GM12878 (cell line): ENCODE measurements at regions not wholly inside any gene's neighbourhood (a gene's known extent, or its start where the extent isn't known, plus 50 kb on each side); places are given as distances from the start of the nearest gene placed in this dataset.
"Not testable (repeated sequence)": the region's sequence is repeated elsewhere in the genome, so short reads cannot be mapped to it uniquely, and the experiment has no call there.

ENCODE experiments used
- ATAC-seq: fragments of 200-7000 bp; cut with Tn5 transposase; 3 replicates; pipeline ENCODE4 v1.9.1; 2020; ENCODE audit warnings: mild to moderate bottlenecking, moderate library complexity
- BruUV-seq: library from RNA; stranded (reverse); fragments of 400-500 nt; replicated peaks from 2 replicates; lab custom pipeline; 2021; lab: Mats Ljungman, UMichigan
- CTCF ChIA-PET: fragments of 300-600 bp; sonication (Branson Sonifier 250); formaldehyde crosslinking; extraction: SDS; loops from one replicate; lab custom pipeline; 2021; ENCODE audit warnings: inconsistent platforms; lab: Yijun Ruan, JAX
- POLR2A ChIA-PET: fragments of 350-600 bp; formaldehyde crosslinking; extraction: SDS; loops from one replicate; lab custom pipeline; 2021; ENCODE audit warnings: inconsistent platforms; lab: Charles Lee
- RAD21 ChIA-PET: fragments of 300-600 bp; sonication (Branson Sonifier 250); formaldehyde crosslinking; loops from one replicate; lab custom pipeline; 2023; ENCODE audit warnings: antibody characterized with exemption; ENCODE audit not compliant: unreplicated experiment; lab: Charles Lee
- SMC1A ChIA-PET: fragments of 300-600 bp; sonication (Branson Sonifier 250); formaldehyde crosslinking; loops from one replicate; lab custom pipeline; 2023; ENCODE audit not compliant: unreplicated experiment, uncharacterized antibody; lab: Charles Lee
- DNase-seq: peaks from one replicate; pipeline ENCODE4 v3.0.0-alpha.2; 2011; ENCODE audit warnings: low read depth, low spot score
- FAIRE-seq: peaks from 3 replicates; lab custom pipeline; 2011; peaks lifted over from hg19 to GRCh38; lab: Jason Lieb, UNC
- H2AFZ ChIP-seq: 2 replicates; pipeline ENCODE4 v1.6.0; 2011; ENCODE audit warnings: low read depth, low read length, control low read depth; ENCODE audit not compliant: control insufficient read depth
- H3K27ac ChIP-seq: 2 replicates; pipeline ENCODE4 v1.5.1; 2011; ENCODE audit warnings: control low read depth; ENCODE audit not compliant: control insufficient read depth, insufficient read depth
- H3K27me3 ChIP-seq, 2 experiments: replicated peaks in 1 of 2; 2 replicates each; pipeline versions ENCODE4 v1.6.0 to v1.6.1; 2011; ENCODE audit warnings: low read length in 1 of 2; ENCODE audit not compliant: control insufficient read depth in 2 of 2, insufficient read depth in 2 of 2
- H3K36me3 ChIP-seq, 2 experiments: 2 replicates each; pipeline ENCODE4 v1.5.1; 2011; ENCODE audit warnings: low read length in 1 of 2; ENCODE audit not compliant: control insufficient read depth in 2 of 2, insufficient read depth in 2 of 2
- H3K4me1 ChIP-seq: 2 replicates; pipeline ENCODE4 v1.6.1; 2011; ENCODE audit warnings: mild to moderate bottlenecking, low read length, moderate library complexity, mixed read lengths; ENCODE audit not compliant: control insufficient read depth, insufficient read depth
- H3K4me2 ChIP-seq: 2 replicates; pipeline ENCODE4 v1.6.0; 2011; ENCODE audit warnings: control low read depth; ENCODE audit not compliant: control insufficient read depth, insufficient read depth
- H3K4me3 ChIP-seq: fragments of 200-600 bp; sonication (generic); 2 replicates; pipeline ENCODE4 v1.5.1; 2016
- H3K79me2 ChIP-seq: 2 replicates; pipeline ENCODE4 v1.6.0; 2011; ENCODE audit warnings: low read length; ENCODE audit not compliant: control insufficient read depth, insufficient read depth
- H3K9ac ChIP-seq: 2 replicates; pipeline ENCODE4 v1.8.0; 2011; ENCODE audit warnings: low read length, control low read depth, mixed read lengths; ENCODE audit not compliant: control insufficient read depth, insufficient read depth
- H3K9me3 ChIP-seq: replicated peaks from 3 replicates; pipeline ENCODE4 v1.5.1; 2011; ENCODE audit warnings: mild to moderate bottlenecking, low read length; ENCODE audit not compliant: control insufficient read depth, insufficient read depth
- H4K20me1 ChIP-seq: 2 replicates; pipeline ENCODE4 v1.6.0; 2011; ENCODE audit not compliant: control insufficient read depth, insufficient read depth
- CBX5 ChIP-seq: sonication (generic); IDR thresholded peaks from 2 replicates; pipeline ENCODE4 v1.6.1; 2016; ENCODE audit warnings: low read depth, moderate library complexity, mild to moderate bottlenecking, inconsistent platforms
- HSF1 ChIP-seq: fragments of 150-350 bp; IDR thresholded peaks from 2 replicates; pipeline ENCODE4 v1.6.1; 2014; ENCODE audit warnings: mild to moderate bottlenecking, low read depth, low read length
- JUND ChIP-seq: IDR thresholded peaks from 2 replicates; pipeline ENCODE4 v1.6.1; 2012; ENCODE audit warnings: low read depth, mild to moderate bottlenecking, low read length, improper control_type of control experiment, moderate library complexity
- REST ChIP-seq: IDR thresholded peaks from 2 replicates; pipeline ENCODE4 v1.6.1; 2012; ENCODE audit warnings: mild to moderate bottlenecking, low read depth, low read length
- STAT3 ChIP-seq: IDR thresholded peaks from 2 replicates; pipeline ENCODE4 v1.6.1; 2011; ENCODE audit warnings: low read depth, low read length, improper control_type of control experiment
- WGBS: methylation state at CpG from one replicate; pipeline ENCODE4 v1.1.6; 2016; ENCODE audit warnings: low lambda C conversion rate; ENCODE audit not compliant: insufficient replicate concordance, insufficient coverage; ENCODE audit errors: missing lambda C conversion rate; 5-methylcytosine and 5-hydroxymethylcytosine counted together
- in situ Hi-C: fragments of 300-500 bp; cut with MboI; formaldehyde crosslinking; loops from 9 replicates; pipeline ENCODE4 v1.14.3; 2018; ENCODE audit warnings: mixed read lengths
- intact Hi-C: fragments of 100-400 bp; cut with micrococcal nuclease; formaldehyde crosslinking; loops from one replicate; pipeline ENCODE4 v1.14.2; 2022; ENCODE audit not compliant: unreplicated experiment

GRCh38 chr3:181936774-181937173, 225.0 kb downstream of the SOX2 start:
- ATAC-seq: no peak
- in situ Hi-C loops (no loop called here), intact Hi-C loops (loop anchor here (10.0 kb wide), 1 partner anchor 232 kb away; no protein-coding TSS in a partner anchor)
- H3K4me2 ChIP-seq: no peak overlapping the region
- H2AFZ ChIP-seq: no peak overlapping the region
- no peak for FAIRE-seq
- no TSS peak for BruUV-seq
- no peaks in the 10 kb centered on the region for H4K20me1 ChIP-seq
- no peaks in the 10 kb centered on the region for H3K36me3 ChIP-seq
- no peaks in the 10 kb centered on the region for H3K9me3 ChIP-seq
- ChIA-PET CTCF (no interaction called here), POLR2A (no interaction called here), RAD21 (interaction anchor here (0.6 kb wide), 1 partner anchor 20 kb away, joined by 3 read pairs; no protein-coding TSS in a partner anchor), SMC1A (no interaction called here)
- peaks cover 25% of the 10 kb centered on the region for H3K4me1 ChIP-seq
- H3K4me3 ChIP-seq: no peak overlapping the region
- H3K9ac ChIP-seq: no peak overlapping the region
- no peak for DNase-seq
- TF ChIP-seq STAT3 (no peak), HSF1 (no peak), REST (no peak), CBX5 (no peak), JUND (no peak)
- no peaks in the 10 kb centered on the region for H3K79me2 ChIP-seq
- 79% methylated on average over 6 of the region's 6 CpGs for WGBS
- H3K27me3 ChIP-seq: no peaks in the 10 kb centered on the region
- H3K27ac ChIP-seq: no peak overlapping the region

- ATAC-seq, H3K27ac ChIP-seq, H3K79me2 ChIP-seq, CTCF ChIA-PET, BruUV-seq, H3K9ac ChIP-seq, DNase-seq, H4K20me1 ChIP-seq, H3K4me2 ChIP-seq, in situ Hi-C loops, H3K9me3 ChIP-seq, FAIRE-seq, H3K36me3 ChIP-seq, H2AFZ ChIP-seq, POLR2A ChIA-PET, RAD21 ChIA-PET, SMC1A ChIA-PET, H3K4me3 ChIP-seq, H3K27me3 ChIP-seq: not testable (repeated sequence)
- intact Hi-C loops: loop anchor here (10.0 kb wide), 1 partner anchor 234 kb away; no protein-coding TSS in a partner anchor
- H3K4me1 ChIP-seq: peaks cover 20% of the 10 kb centered on the region
- 87% methylated on average over 3 of the region's 3 CpGs for WGBS
Observed at GRCh38 chr3:181938580-181938979, 226.9 kb downstream of the SOX2 start.
